A673 (cell line): ENCODE measurements at regions not wholly inside any gene's neighbourhood (a gene's known extent, or its start where the extent isn't known, plus 50 kb on each side); places are given as distances from the start of the nearest gene placed in this dataset.

Experiments used
- EZH2 ChIP-seq: fragments of 200-600 bp; sonication (generic); IDR thresholded peaks from 2 replicates; pipeline ENCODE4 v1.6.1; 2017; ENCODE audit warnings: borderline replicate concordance, low read depth, mild to moderate bottlenecking, mixed read lengths, antibody characterized with exemption, low read length; ENCODE audit not compliant: poor library complexity, severe bottlenecking
- TF ChIP-seq, protein P1 (sequence below): fragments of 300-800, 200-600 bp; sonication (generic); conservative IDR thresholded peaks from 2 replicates; pipeline ENCODE4 v1.5.1; 2017; ENCODE audit warnings: low read depth, mild to moderate bottlenecking, antibody characterized with exemption, low read length, moderate library complexity, mixed read lengths

DNA sequence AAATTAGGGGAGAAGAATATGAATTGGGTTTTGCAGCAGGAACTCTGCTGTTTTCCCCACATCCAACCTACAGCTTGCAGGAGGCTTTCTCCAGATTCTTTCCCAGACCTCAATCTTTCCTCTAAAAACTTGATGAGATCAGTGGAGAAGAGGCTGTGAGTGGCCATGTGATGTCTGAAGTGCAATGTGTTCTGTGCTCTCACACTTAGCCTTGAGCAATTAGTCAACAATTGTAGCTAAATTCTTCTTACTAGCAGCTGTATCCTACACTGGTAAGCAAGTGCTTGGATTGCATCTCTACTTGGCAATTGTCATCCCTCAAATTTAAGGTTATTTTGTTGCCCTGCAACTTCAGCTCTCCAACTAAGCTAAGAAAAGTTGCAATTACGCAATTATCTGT lies 807.3 kb upstream of the RGS18 start:
- TF ChIP-seq, protein P1, sequence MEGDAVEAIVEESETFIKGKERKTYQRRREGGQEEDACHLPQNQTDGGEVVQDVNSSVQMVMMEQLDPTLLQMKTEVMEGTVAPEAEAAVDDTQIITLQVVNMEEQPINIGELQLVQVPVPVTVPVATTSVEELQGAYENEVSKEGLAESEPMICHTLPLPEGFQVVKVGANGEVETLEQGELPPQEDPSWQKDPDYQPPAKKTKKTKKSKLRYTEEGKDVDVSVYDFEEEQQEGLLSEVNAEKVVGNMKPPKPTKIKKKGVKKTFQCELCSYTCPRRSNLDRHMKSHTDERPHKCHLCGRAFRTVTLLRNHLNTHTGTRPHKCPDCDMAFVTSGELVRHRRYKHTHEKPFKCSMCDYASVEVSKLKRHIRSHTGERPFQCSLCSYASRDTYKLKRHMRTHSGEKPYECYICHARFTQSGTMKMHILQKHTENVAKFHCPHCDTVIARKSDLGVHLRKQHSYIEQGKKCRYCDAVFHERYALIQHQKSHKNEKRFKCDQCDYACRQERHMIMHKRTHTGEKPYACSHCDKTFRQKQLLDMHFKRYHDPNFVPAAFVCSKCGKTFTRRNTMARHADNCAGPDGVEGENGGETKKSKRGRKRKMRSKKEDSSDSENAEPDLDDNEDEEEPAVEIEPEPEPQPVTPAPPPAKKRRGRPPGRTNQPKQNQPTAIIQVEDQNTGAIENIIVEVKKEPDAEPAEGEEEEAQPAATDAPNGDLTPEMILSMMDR = no peak
- no peak for TF ChIP-seq EZH2
